ENCODE measurements at regions not wholly inside any gene's neighbourhood (a gene's known extent, or its start where the extent isn't known, plus 50 kb on each side); places are given as distances from the start of the nearest gene placed in this dataset.
"Not testable (repeated sequence)": the region's sequence is repeated elsewhere in the genome, so short reads cannot be mapped to it uniquely, and the experiment has no call there.

GRCh38 chr15:92772061-92772460 lies 116.5 kb upstream of the FAM174B start:
- no peaks in the 10 kb centered on the region for H3K4me1 Mint-ChIP-seq
- H3K27me3 Mint-ChIP-seq, result no peaks in the 10 kb centered on the region
- no peaks in the 10 kb centered on the region for H3K9me3 Mint-ChIP-seq
- DNase-seq (ENCODE audit: low spot score in 2 of 2), result no peak
- no peaks in the 10 kb centered on the region for H3K36me3 Mint-ChIP-seq (ENCODE audit: insufficient read depth)
- H3K4me3 Mint-ChIP-seq, result no peak overlapping the region
- ATAC-seq (replicated peaks; ENCODE audit: extremely low read depth, poor library complexity, severe bottlenecking), result no peak
- H3K27ac Mint-ChIP-seq (ENCODE audit: low read depth), result no peak overlapping the region

DNA sequence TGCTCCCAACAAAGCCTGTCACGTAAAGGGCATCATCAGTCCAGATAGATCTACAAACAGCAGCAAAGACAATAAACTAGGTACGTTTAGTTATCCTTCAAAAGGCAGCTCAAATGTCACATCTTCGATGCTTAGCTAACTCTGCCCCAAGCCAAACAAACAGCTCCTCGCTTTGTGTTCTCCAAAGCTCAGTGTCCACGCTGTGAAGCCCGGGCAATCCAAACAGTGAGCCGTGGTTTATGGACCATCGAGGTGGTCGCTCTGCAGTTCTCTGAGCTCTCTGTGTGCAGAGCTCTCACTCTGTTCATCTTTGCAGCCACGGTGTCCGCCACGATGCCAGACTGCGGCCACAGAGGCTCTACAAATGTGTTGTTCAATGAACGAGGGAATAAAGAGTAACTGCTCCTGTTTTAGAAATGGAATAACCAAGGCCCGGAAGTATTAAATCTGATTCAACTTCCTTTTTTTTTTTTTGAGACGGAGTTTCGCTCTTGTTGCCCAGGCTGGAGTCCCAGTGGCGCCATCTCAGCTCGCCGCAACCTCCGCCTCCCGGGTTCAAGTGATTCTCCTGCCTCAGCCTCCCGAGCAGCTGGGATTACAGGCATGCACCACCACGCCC lies 117.2 kb upstream of the FAM174B start:
- Mint-ChIP-seq H3K27me3 (no peaks in the 10 kb centered on the region), H3K27ac (ENCODE audit: low read depth) (no peak overlapping the region), H3K4me3 (no peak overlapping the region), H3K4me1 (no peaks in the 10 kb centered on the region), H3K36me3 (ENCODE audit: insufficient read depth) (no peaks in the 10 kb centered on the region), H3K9me3 (no peaks in the 10 kb centered on the region)
- no peak for ATAC-seq (replicated peaks; ENCODE audit: extremely low read depth, poor library complexity, severe bottlenecking)
- DNase-seq (ENCODE audit: low spot score in 2 of 2), result no peak

DNA sequence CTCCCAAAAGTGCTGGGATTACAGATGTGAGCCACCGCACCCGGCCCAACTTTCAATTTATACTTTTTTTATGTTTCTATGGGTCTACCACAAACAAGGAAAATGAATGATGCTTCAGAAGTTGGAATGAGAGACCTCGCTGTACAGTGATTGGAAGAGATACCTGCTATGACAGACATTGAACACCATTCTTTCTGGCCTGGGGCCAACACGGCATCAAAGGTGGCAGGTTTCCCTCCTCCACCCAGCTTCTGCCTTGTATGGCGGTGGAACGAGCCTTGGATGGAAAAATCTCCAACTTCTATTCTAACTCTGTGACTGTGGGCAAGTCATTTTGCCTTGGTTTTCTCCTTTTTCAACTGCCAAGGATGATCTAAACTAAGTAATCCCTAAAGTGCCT lies 117.8 kb upstream of the FAM174B start:
- no peaks in the 10 kb centered on the region for H3K4me1 Mint-ChIP-seq
- no peaks in the 10 kb centered on the region for H3K27me3 Mint-ChIP-seq
- no peak for DNase-seq (ENCODE audit: low spot score in 2 of 2)
- no peak overlapping the region for H3K27ac Mint-ChIP-seq (ENCODE audit: low read depth)
- no peak overlapping the region for H3K4me3 Mint-ChIP-seq
- ATAC-seq (replicated peaks; ENCODE audit: extremely low read depth, poor library complexity, severe bottlenecking), result no peak
- H3K36me3 Mint-ChIP-seq (ENCODE audit: insufficient read depth), result no peaks in the 10 kb centered on the region
- H3K9me3 Mint-ChIP-seq, result no peaks in the 10 kb centered on the region

GRCh38 chr15:92779874-92780273 lies 120.2 kb upstream of the CHD2 start:
- DNase-seq (ENCODE audit: low spot score in 2 of 2), result no peak
- Mint-ChIP-seq H3K36me3 (ENCODE audit: insufficient read depth) (no peaks in the 10 kb centered on the region), H3K9me3 (peaks cover 5% of the 10 kb centered on the region), H3K27ac (ENCODE audit: low read depth) (no peak overlapping the region), H3K4me1 (no peaks in the 10 kb centered on the region), H3K4me3 (no peak overlapping the region), H3K27me3 (no peaks in the 10 kb centered on the region)
- ATAC-seq (replicated peaks; ENCODE audit: extremely low read depth, poor library complexity, severe bottlenecking), result no peak

DNA sequence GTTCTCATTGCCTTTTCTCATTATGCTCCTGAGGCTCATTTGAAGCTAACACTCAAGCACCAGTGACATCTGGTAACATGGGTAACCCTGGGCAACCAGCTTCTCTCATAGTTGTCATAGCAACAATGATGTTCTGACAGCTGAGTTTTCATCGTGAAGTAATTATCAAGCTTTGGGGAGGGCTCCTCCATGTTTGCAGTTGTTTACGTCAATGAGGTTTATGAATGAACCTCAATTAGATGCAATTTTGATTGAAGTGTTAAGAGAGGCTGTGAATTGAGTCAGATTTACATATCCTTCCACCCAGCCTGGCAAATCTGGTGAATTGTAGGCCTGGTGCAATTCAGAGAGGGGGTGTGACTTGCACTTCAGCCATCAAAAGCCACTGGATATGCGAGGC lies 119.3 kb upstream of the CHD2 start:
- Mint-ChIP-seq H3K9me3 (peaks cover 5% of the 10 kb centered on the region), H3K4me3 (no peak overlapping the region), H3K27me3 (no peaks in the 10 kb centered on the region), H3K4me1 (no peaks in the 10 kb centered on the region), H3K27ac (ENCODE audit: low read depth) (peak overlapping the region; percentile 20), H3K36me3 (ENCODE audit: insufficient read depth) (no peaks in the 10 kb centered on the region)
- DNase-seq (ENCODE audit: low spot score in 2 of 2) (no peak), ATAC-seq (replicated peaks; ENCODE audit: extremely low read depth, poor library complexity, severe bottlenecking) (no peak)

GRCh38 chr15:92781925-92782453 lies 118.1 kb upstream of the CHD2 start:
- Mint-ChIP-seq H3K9me3 (peaks cover 5% of the 10 kb centered on the region), H3K36me3 (ENCODE audit: insufficient read depth) (peaks cover under 1% of the 10 kb centered on the region)

DNA sequence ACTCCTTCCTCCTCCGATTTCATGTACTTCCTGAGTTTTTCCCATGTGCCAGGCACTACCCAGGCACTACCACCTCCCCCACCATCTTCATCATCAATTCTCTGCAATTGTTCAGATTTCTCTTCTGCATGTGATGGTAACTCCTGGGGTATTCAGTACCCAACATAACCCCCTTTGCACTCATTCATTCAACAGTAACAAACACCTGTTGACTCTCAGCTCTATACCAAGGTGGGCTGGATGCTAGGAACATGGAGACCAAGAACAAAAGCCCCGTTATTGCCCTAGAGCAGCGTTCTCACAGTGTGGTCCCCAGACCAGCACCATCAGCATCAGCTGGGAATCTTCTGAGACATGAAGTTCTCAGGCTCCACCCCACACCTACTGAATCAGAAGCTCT lies 113.0 kb upstream of the CHD2 start:
- no peak overlapping the region for H3K4me3 Mint-ChIP-seq
- no peaks in the 10 kb centered on the region for H3K9me3 Mint-ChIP-seq
- no peak overlapping the region for H3K27ac Mint-ChIP-seq (ENCODE audit: low read depth)
- DNase-seq (ENCODE audit: low spot score in 2 of 2) (no peak), ATAC-seq (replicated peaks; ENCODE audit: extremely low read depth, poor library complexity, severe bottlenecking) (no peak)
- no peaks in the 10 kb centered on the region for H3K27me3 Mint-ChIP-seq
- peaks cover 2% of the 10 kb centered on the region for H3K36me3 Mint-ChIP-seq (ENCODE audit: insufficient read depth)
- no peaks in the 10 kb centered on the region for H3K4me1 Mint-ChIP-seq

More at GRCh38 chr15:92781925-92782453, 118.1 kb upstream of the CHD2 start:
- Mint-ChIP-seq H3K4me1 (no peaks in the 10 kb centered on the region), H3K27ac (ENCODE audit: low read depth) (no peak overlapping the region), H3K4me3 (no peak overlapping the region), H3K27me3 (no peaks in the 10 kb centered on the region)
- no peak for ATAC-seq (replicated peaks; ENCODE audit: extremely low read depth, poor library complexity, severe bottlenecking)
- DNase-seq (ENCODE audit: low spot score in 2 of 2), result no peak

DNA sequence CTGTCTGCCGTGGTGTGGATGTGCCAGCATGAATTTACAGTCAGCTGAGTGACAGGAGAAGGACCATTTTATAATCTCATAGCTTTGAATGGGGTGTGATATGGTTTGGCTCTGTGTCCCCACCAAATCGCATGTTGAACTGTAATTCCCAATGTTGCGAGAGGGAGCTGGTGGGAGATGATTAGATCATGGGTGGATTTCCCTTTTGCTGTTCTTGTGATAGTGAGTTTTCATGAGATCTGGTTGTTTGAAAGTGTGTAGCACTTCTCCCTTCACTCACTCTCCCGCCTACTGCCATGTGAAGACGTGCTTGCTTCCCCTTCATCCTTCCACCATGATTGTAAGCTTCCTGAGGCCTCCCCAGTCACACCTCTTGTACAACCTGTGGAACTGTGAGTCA lies 111.9 kb upstream of the CHD2 start:
- Mint-ChIP-seq H3K9me3 (no peaks in the 10 kb centered on the region), H3K4me1 (no peaks in the 10 kb centered on the region), H3K27me3 (no peaks in the 10 kb centered on the region), H3K27ac (ENCODE audit: low read depth) (no peak overlapping the region), H3K4me3 (no peak overlapping the region), H3K36me3 (ENCODE audit: insufficient read depth) (peaks cover 2% of the 10 kb centered on the region)
- DNase-seq (ENCODE audit: low spot score in 2 of 2) (no peak), ATAC-seq (replicated peaks; ENCODE audit: extremely low read depth, poor library complexity, severe bottlenecking) (no peak)

DNA sequence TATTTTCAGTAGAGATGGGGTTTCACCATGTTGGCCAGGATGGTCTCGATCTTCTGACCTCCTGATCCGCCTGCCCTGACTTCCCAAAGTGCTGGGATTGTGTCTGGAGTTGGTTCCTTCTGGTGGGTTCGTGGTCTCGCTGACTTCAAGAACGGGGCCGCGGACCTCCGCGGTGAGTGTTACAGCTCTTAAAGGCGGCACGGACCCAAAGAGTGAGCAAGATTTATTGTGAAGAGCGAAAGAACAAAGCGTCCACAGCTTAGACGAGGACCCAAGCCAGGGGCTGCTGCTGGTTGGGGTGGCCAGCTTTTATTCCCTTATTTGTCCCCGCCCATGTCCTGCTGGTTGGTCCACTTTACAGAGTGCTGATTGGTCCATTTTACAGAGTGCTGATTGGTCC lies 111.3 kb upstream of the CHD2 start:
- H3K27me3 Mint-ChIP-seq; H3K27ac Mint-ChIP-seq (ENCODE audit: low read depth); H3K4me3 Mint-ChIP-seq; H3K36me3 Mint-ChIP-seq (ENCODE audit: insufficient read depth); DNase-seq (ENCODE audit: low spot score in 2 of 2); H3K4me1 Mint-ChIP-seq; ATAC-seq (replicated peaks; ENCODE audit: extremely low read depth, poor library complexity, severe bottlenecking); H3K9me3 Mint-ChIP-seq: not testable (repeated sequence)

GRCh38 chr15:92796161-92796611 lies 103.9 kb upstream of the CHD2 start:
- H3K36me3 Mint-ChIP-seq (ENCODE audit: insufficient read depth), result no peaks in the 10 kb centered on the region
- no peak for DNase-seq (ENCODE audit: low spot score in 2 of 2)
- H3K4me1 Mint-ChIP-seq, result peaks cover 6% of the 10 kb centered on the region
- no peaks in the 10 kb centered on the region for H3K9me3 Mint-ChIP-seq
- H3K27me3 Mint-ChIP-seq, result no peaks in the 10 kb centered on the region
- no peak overlapping the region for H3K27ac Mint-ChIP-seq (ENCODE audit: low read depth)
- ATAC-seq (replicated peaks; ENCODE audit: extremely low read depth, poor library complexity, severe bottlenecking), result no peak
- no peak overlapping the region for H3K4me3 Mint-ChIP-seq

- Mint-ChIP-seq H3K4me3 (no peak overlapping the region), H3K27ac (ENCODE audit: low read depth) (peak overlapping the region; percentile 82)
- peak; percentile 78 for ATAC-seq (replicated peaks; ENCODE audit: extremely low read depth, poor library complexity, severe bottlenecking)
These were observed 102.7 kb upstream of the CHD2 start for GRCh38 chr15:92797168-92798052.

DNA sequence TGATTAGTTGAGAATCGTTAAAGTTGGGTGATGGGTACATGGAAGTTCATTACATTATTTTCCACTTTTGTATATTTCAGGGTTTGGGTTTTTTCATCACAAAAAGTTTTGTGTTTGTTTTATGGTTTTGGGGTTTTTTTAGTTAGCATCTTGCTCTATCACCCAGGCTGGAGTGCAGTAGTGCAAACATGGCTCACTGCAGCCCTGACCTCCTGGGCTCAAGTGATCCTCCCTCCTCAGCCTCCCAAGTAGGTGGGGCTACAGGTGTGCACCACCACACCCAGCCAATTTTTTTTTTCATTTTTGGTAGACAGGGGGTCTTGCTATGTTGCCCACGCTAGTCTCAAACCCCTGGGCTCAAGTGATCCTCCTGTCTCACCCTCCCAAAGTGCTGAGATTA lies 100.1 kb upstream of the CHD2 start:
- Mint-ChIP-seq H3K9me3 (no peaks in the 10 kb centered on the region), H3K36me3 (ENCODE audit: insufficient read depth) (peaks cover 1% of the 10 kb centered on the region), H3K27me3 (no peaks in the 10 kb centered on the region), H3K4me1 (peaks cover 12% of the 10 kb centered on the region), H3K4me3 (no peak overlapping the region), H3K27ac (ENCODE audit: low read depth) (peak overlapping the region; percentile 35)
- DNase-seq (ENCODE audit: low spot score in 2 of 2), result no peak
- no peak for ATAC-seq (replicated peaks; ENCODE audit: extremely low read depth, poor library complexity, severe bottlenecking)

More at GRCh38 chr15:92797168-92798052, 102.7 kb upstream of the CHD2 start:
- H3K36me3 Mint-ChIP-seq (ENCODE audit: insufficient read depth), result no peaks in the 10 kb centered on the region
- H3K4me1 Mint-ChIP-seq, result peaks cover 6% of the 10 kb centered on the region
- H3K9me3 Mint-ChIP-seq, result no peaks in the 10 kb centered on the region
- DNase-seq (ENCODE audit: low spot score in 2 of 2), result peak in 1 of 2 donors; percentile 45
- no peaks in the 10 kb centered on the region for H3K27me3 Mint-ChIP-seq
